HG03196 (cell line): ENCODE measurements at regions not wholly inside any gene's neighbourhood (a gene's known extent, or its start where the extent isn't known, plus 50 kb on each side); places are given as distances from the start of the nearest gene placed in this dataset.
"Not testable (repeated sequence)": the region's sequence is repeated elsewhere in the genome, so short reads cannot be mapped to it uniquely, and the experiment has no call there.

Experiments
- ATAC-seq: cut with Tn5 transposase; IDR thresholded peaks from one replicate; pipeline ENCODE4 v1.9.1; 2021; ENCODE audit not compliant: unreplicated experiment

GRCh38 chrX:6990552-6991193 is 156.8 kb upstream of the STS start:
- ATAC-seq, result no peak

GRCh38 chrX:6989858-6990257 is 157.7 kb upstream of the STS start:
- no peak for ATAC-seq

DNA sequence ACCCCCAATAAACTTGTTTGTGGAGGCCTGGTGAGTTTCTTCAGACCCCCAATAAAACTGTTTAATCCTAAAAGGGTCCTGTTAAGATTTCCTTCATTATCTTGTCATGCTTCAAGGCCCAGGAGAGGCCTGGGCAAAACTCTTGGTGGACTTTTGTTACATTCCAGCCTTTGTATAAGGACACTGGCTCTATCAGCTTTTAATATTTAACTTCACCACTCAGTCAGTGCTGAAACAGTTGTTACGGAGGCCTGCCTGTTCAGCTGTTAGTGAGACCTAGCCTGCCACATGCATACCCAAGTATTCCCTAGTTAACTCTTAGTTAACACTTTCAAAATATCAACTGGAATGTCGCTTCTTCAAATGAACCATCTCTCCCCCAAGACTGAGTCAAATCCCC is 158.8 kb upstream of the STS start:
- ATAC-seq, result not testable (repeated sequence)

DNA sequence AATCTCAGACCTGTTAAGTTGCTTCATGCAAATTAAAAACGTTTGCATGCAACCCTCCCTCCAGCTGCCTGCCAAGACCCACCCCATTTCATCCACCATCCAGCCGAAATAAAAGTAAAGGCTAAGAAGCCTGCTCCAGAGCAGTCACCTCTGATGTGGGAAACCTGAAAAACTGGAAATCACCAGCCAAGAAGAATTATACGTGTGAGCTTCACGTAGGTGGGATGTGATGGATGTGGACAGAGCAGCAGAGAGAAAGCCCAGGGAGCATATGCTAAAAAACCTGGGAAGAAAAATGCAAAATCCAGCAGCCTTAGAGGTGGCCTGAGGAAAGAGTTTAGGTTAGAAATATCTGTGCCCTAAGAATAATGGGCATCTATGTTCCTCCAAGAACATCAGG is 160.6 kb upstream of the STS start:
- ATAC-seq, result no peak

DNA sequence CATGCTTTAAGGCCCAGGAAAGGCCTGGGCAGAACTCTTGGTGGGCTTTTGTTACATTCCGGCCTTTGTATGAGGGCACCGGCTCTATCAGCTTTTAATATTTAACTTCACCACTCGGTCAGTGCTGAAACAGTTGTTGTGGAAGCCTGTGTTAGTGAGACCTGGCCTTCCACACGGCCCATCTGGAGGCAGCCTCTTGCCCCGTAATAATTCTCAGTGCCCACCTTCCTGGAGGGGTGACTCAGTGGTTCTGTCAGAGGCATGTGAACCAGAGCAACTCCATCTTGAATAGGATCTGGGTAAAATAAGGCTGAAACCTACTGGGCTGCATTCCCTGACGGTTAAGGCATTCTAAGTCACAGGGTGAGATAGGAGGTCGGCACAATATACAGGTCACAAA is 162.0 kb upstream of the STS start:
- no peak for ATAC-seq

DNA sequence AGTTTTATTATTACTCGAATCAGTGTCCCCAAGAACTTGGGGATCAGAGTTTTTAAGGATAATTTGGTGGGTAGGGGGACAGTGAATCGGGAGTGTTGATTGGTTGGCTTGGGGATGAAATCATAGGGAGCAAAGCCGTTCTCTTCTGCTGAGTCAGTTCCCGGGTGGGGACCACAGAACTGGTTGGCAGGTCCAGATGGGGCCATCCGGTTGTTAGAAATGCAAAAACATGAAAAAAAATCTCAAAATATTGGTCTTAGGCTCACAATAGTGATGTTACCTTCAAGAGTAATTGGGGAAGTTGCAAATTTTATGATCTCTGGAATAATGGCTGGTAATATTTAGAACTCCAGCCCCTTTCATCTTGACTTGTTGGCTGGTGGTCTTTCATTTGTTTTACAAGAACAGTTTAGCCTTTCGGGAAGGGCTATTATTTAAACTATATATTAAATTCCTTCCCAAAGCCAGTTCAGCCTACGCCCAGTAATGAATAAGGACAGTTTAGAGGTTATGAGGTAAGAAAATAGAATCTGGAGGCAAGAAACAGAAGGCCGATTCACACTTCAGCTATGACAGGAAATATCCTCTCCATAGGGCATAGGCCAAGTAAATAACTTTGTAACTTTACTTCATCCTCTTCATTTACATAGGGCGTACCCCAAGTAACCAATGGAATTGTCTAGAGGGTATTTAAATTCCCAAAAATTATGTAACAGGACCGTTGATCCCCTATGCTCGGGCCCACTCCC is 164.1 kb upstream of the STS start:
- no peak for ATAC-seq

DNA sequence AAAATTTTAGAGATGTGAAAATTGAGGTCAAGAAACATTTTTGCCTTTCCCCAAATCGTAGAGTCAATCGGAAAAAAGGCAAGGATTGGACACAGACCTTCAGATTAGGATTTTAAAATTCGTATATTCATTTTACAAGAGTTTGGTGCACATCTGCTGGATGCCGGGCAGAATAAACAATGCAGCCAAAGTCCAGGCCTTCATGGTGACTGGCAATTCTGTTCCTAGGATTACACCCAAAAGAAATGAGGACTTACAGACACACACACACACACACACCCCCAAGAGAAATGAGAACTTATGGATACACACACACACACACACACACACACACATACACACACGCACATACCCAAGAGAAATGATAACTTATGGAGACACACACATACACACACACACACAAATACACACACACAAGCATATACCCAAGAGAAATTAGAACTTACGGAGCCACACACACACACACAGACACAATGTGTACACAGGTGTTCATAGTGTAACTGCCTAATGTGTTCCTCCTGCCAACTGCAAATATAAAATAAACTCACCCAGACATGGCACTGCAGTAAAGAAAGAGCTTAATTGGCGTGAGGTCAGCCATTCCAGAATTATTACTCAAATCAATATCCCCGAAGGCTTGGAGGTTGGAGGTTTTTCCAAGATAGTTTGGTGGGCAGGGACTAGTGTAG is 165.7 kb upstream of the STS start:
- no peak for ATAC-seq

- ATAC-seq, result no peak
These were observed 166.5 kb upstream of the STS start for GRCh38 chrX:6980981-6981380.

GRCh38 chrX:6968231-6968630 is 179.3 kb upstream of the STS start:
- no peak for ATAC-seq

DNA sequence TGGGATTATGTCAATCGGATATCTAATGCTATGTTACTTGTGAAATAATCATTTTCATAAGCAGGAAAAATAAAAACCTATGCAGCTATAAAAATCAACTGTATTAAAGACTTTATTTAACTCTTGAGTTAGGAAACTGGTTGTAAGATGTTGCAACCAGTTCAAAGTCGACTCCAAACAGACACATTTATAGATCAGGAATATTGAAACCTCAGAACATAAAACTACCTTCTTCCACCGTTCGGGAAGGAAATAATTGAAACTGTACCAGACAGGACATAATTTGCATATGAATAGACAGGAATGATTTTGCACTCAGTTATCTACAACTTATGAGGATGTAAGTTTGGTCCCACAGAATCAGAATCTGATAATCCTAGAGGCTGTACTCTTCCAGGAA is 181.8 kb upstream of the STS start:
- ATAC-seq, result no peak

DNA sequence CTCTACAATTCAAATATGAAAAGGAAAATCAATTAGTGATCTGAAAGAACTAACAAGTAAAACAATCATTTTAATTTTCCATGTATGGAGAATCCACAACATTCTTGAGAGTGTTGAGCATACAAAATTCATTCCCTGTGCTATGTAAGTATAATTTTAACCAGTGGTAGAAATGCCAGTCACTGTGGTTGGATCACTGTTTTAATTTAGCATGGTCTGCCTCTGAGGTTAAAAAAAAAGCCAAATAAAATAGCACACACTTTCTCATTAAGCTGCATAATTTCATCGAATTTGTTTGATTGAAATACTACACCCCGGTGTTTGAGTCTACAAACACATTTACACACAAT is 185.5 kb upstream of the STS start:
- ATAC-seq, result no peak

GRCh38 chrX:6961286-6962005 is 186.1 kb upstream of the STS start:
- ATAC-seq, result no peak

DNA sequence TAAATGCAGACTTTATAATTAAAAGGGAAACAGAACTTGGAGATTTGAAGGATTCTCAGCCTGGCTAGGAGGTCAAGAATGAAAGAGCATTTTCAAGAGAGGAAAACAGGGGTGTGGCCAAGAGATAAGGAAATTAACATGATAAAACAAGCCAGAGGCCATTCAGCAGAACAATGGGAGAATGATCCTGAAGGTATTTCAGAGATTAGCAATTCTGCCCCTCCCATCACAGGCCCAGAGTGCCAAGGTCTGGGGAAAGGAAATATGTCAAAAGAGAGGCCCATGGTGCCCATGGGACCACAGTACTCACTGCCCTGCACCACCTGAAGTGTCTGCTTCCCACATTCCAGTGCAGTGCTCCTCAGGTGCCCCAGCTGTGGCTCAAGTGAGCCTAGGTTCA is 188.5 kb upstream of the STS start:
- no peak for ATAC-seq

DNA sequence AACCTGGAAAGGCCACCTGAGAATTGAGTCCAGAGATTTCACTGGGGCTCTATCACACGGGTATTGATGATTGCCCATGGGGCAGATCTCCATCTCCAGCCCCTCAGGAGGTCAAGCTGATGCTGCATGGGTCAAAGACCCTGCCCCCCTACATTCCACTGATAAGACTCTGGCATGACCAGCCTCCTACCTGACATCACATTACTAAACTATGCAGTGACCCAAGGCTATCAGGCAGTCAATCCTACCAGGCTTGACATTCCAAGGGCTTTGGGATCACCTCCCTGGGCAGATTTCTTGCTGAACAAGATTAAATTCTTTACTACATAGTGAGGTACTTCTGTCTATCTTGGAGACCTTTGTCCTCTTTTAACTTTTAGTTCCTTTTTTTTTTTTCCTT is 192.7 kb upstream of the STS start:
- ATAC-seq, result no peak

- no peak for ATAC-seq
These were observed 201.3 kb upstream of the STS start for GRCh38 chrX:6946168-6946567.

DNA sequence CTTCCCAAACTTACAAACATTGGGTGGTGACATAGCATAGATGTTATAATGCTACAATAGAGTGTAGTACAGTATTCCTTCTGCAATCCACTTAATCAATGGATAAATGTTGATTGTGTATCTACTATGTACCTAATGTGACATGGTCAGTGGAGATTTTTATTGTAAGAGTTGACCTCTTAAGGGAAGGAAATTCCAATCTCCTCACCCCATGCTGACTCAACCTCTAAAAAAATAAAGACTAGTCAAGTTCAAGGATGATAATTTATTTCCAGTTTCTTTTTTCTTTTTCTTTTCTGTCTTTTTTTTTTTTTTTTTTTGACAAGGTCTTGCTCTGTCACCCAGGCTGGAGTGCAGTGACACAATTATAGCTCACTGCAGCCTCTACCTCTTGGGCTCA is 206.5 kb upstream of the STS start:
- no peak for ATAC-seq

GRCh38 chrX:6932942-6933341 is 214.6 kb upstream of the STS start:
- ATAC-seq, result not testable (repeated sequence)

DNA sequence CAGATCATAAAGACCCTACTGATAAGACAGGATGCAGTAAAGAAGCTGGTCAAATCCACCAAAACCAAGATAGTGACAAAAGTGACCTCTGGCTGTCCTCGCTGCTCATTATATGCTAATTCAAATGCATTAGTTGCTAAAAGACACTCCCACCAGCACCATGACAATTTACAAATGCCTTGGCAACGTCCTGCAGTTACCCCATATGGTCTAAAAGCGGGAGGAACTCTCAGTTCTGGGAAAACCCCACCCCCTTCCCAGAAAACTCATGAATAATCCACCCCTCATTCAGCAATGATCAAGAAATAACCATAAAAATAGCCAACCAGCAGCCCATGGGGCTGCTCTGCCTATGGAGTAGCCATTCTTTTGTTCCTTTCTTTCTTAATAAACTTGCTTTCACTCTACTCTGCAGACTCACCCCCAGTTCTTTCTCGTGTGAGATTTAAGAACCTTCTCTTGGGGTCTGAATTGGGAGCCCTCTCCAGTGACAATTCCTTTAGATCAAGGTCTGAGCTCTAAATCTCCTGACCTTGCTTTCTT is 217.1 kb upstream of the STS start:
- ATAC-seq, result no peak

- no peak for ATAC-seq
These were observed 223.0 kb upstream of the STS start for GRCh38 chrX:6924443-6925077.

GRCh38 chrX:6917666-6918065 is 229.8 kb upstream of the STS start:
- ATAC-seq, result no peak

- ATAC-seq, result no peak
These were observed 237.3 kb upstream of the STS start for GRCh38 chrX:6910218-6910617.
